A172 (cell line): ENCODE measurements at regions not wholly inside any gene's neighbourhood (a gene's known extent, or its start where the extent isn't known, plus 50 kb on each side); places are given as distances from the start of the nearest gene placed in this dataset.

Experiments used
- DNase-seq: peaks from one replicate; pipeline ENCODE4 v3.0.0-alpha.2; 2015; ENCODE audit warnings: low spot score

DNA sequence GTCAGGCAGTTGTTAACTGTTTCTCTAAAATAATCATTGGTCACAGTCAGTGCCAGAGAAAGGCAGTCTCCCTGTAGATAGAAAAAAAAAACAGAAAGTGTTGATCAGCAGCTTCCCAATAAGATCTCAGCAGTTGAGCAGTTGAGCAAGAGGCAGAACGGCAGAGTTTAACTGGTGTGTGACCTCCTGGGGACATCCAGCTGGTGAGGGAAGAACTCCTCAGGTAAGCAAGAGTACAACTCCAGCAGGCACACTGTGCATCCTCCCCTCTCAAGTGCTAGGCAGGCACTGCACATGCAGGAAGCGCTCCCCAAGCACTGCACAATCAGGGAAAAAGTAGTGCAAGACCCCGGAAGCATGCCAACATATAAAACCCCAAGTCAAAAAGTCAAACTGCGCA, 1287.2 kb downstream of the NSUN3 start:
- no peak for DNase-seq

DNA sequence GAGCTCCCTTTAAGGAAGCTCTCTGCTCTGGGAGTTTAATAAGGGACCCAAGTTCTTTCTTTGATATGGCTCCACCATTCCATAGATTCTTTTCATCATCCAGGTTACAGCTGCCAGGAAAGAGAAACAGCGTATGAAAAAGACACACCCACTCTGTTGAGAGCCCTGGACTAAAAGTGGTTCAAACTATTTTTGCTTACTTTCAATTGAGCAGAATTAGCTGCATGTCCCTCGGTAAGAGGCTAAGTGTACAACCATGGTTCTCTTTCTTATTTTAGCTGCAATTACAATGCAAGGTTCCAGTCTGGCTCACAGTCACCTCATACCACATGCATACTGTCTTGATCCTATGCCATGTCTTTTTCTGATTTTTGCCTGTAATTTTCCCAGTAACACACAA, 1288.3 kb downstream of the NSUN3 start:
- DNase-seq, result no peak

DNA sequence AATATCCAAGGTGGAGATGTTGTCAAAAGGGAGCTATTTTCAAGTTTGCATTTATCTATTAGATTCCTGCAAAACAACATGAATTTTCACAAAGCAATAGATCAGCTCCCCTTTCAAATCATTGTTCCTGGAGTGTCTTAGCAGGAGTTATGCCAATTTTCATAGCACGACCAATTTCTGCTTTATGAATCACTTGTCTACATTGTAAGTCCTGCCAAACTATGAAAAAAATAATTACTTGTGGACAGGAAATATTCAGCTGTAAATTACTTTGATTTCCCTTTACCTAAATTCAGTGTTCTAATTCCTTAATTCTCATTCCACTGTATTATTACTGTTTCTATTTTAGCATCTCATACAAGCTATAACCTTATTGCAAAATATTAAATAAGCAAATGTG, 1289.6 kb downstream of the NSUN3 start:
- no peak for DNase-seq

DNA sequence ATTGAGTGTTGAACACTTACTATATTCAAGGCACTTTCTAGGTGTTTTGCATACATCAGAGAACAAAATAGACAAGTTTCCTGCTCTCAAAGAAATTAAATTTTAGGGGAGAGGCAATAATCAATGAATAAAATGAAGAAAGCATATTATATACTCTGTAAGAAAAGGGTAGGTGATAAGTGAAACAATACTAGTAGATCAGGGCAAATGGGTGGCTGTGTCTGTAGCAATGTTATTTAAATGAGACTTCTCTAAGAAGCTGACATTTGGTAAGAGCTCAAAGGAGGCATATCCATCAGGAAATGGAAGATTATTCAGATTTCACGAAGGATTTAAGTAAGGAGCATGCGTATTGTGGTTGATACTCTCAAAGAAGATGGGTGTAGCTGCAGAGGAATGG, 1291.6 kb downstream of the NSUN3 start:
- no peak for DNase-seq

DNA sequence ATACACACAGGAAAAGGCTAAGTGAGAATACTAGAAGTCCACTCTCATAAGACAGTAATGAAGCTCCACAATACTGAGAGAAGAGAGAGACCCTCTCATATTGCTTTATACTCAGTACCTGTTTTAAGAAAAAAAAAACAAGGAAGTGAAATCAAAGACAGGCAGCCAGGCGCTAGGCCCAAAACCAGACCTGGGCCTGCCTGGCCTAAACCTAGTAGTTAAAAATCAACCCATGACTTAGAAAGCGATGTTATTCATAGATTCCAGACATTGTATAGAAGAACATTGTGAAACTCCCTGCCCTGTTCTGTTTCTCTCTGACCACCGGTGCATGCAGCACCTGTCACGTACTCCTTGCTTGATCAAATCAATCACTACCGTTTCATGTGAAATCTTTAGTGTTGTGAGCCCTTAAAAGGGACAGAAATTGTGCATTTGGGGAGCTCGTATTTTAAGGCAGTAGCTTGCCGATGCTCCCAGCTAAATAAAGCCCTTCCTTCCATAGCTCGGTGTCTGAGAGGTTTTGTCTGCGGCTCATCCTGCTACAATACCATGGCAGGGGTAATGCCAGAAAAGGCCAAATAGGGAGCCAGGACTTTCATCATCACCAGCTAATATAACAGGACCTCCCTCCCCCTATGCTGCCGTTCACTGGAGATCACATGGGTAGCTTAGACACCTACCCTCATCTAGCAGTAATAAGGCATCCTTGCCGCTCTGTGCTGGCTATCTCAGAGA, 1294.1 kb downstream of the NSUN3 start:
- no peak for DNase-seq

DNA sequence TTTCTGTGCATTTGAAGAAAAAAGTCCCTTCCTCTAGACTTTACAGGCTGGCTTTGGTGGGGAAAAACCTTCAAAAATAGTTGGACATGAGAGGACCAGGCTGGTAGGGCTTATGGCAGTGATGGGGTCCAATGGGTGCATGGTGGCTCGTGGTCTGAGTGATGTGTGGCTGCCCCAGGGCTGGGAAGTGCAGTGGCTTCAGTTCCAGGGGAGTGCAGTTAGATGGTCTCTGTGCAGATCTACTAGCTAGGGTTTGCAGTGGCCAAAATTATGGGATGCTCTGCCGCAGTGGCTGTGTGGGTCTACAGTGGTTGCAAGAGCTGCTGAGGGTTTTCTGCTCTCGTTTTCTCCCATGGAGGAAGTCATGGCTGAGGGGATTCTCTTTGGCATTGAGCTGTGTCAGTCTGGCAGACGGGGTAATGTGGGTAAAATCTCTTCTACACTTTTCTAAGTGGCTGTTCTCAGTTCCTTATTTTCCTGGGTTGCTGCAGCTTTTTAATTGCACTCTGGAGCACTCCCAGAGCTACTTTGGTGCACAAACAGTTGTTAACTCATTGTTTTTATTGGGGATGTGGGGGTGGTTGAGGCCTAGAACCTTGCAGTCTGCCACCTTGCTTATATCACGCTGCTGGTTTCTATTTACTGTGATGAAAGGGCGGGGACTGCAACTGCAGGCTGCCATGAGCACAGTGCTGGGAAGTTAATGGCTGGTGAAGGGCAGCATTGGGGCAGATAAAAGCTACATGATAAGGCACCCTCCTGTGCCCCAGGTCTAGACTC, 1324.6 kb downstream of the NSUN3 start:
- DNase-seq, result no peak

DNA sequence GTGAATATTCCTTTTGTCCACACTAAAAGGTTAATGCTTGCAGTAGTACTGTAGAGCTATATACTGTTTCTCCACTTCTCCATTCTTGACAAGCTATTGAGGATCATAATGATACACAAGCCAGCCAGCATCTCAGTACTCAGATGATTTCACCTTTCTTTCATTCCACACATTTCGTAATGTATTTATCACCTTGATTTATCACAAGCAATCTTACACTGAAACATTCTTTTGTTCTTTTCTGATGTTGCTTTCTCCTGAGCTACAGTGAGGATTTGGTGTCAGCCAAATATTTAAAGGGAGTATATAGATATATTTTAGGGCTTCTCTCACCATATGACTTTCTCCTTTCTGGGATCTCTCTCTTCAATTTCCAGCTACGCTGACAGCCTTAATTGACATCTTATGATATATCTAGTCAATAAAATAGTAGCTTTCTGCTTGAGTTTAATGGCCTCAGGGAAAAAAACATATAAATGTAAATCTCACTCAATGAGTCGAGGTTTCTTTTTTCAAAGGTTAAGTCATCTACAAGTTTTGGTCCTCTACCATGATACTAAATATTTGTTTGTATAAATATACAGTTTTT, 1327.0 kb downstream of the NSUN3 start:
- DNase-seq, result no peak

DNA sequence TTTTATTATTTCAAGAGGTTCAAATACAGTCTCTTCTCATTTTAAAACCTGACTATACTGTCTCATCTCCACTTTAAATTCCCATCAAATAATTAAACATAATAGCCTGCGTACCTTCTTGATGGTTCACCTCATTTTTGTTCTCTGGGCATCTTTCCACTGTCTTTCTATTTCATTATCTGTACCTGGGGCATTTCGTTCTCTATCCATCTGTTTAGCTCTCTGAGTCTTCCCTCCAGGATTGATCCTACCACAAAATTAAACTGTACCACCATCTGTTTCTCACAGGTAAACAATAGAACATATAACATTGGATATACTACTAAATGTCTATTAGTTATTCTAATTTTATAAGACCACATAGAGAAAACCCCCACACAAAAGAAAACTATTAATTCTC, 1331.4 kb downstream of the NSUN3 start:
- no peak for DNase-seq

DNA sequence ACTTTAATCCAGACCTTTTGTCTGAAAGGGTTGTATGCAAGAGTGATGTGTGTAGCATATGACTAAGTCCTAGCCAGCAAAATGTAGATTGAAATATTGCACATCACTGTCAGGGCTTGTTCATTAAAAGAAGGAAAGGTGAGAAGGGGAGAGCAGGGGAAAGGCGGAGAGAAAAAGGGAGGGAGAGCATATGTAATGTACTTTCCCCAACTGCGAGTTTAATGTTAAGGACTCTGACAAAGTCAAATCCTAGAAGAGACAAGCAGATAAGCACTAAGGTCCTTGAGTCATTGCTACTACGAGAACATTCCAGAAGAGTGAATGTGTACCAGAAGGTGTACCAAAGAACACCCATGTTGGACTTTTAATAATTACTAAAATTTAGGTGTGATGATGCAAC, 1336.7 kb downstream of the NSUN3 start:
- no peak for DNase-seq

DNA sequence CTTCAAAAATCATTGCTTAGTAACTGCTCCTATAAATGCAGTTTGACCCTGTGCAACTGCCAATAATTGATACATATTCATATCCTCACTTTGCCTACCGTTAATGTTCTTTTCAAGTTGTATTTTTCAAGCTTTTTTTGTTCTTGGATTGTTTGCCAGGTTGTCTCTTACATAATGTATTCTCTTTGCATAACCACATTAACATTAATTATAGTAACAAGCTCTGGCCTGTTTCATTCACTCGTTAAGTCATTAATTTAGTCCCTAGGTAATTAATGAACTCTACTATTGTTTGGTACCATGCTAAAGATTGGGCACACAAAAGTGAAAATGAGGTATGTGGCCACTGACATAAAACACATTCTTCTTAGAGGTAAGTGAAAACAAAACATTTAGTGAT, 1338.8 kb downstream of the NSUN3 start:
- no peak for DNase-seq

DNA sequence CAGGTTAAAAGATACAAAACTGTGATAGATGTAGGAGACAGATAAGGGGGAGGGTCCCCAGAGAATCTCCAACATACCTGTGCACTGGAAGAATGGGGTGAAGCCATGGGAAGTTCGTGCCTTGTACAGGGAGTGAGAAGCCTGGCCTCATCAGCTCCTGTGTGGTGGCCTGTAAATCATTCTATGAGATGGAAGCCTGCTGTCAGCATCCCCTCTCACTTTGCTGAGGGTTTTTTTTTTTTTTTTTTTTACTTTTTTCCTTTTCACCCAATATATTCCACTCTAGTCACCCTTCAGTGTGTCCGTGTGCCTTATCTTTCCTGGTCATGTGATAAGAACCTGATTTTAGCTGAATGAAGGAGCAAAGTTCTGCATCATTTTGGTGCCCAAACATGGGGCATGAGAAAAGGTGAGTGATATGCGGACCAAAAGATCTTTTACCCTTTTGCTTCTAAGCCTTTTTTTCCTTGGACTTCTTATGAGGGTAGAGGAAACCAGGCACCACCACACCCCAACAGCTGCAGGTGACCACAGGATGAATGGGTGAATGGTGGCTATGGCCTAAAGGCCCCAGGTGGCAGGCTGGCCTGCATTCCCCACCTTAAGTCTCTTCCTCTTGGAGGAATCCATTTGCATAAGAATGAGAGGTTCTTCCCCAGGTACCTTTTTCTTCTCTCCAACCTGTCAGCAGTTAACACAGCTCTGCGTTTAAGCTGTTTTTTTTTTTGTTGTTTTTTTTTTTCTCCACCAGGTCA, 1345.0 kb downstream of the NSUN3 start:
- DNase-seq, result no peak

DNA sequence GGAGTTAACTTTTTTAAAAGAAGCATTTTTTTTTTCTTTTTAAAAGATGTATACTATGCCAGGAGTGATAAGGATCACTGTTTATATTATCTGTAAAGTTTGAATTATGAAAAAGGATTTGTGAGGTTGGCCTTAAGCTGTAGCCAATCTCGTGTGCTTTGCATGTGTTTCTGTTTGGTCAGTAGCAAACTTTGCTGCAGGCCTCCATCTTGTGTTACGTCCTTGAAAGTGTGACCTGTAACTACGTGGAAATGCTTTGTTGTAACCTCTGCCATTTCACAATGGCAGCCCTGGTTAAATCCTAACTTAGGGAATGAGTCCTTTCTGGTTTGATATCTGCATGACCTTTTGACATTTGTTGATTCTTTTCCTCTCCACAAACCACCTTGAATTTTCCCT, 1345.6 kb downstream of the NSUN3 start:
- DNase-seq, result no peak

DNA sequence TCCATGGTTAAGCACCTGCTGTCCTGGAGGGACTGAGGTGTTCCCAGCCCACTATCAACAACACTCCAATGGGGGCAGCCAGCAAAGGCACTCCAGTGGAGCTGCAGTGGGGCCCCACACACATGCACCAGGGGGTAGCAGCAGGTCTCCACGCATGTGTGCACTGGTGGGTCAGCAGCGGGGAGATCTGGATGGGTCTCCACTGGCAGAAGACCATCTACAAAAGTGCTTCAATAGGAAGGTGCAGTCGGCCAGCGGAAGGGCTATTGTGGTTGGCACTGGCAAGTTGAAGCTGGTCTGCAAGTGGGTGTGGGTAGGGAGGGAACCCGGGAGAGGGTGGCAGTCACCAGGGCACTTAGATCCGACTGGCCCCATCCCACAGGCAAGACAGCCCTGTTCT, 1355.4 kb downstream of the NSUN3 start:
- no peak for DNase-seq

DNA sequence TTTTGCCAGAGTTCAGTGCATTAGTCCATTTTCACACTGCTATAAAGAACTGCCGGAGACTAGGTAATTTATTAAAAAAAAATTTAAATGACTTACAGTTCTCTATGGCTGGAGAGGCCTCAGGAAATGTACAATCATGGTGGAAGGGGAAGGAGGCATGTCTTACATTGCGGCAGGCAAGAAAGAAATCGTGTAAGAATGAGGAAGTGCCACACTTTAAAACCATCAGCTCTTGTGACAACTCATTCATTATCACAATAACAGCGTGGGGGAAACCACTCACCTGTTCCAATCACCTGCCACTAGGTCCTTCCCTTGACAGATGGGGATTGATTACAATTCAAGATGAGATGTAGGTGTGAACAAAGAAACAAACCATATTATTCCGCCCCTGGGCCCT, 1361.4 kb downstream of the NSUN3 start:
- no peak for DNase-seq

DNA sequence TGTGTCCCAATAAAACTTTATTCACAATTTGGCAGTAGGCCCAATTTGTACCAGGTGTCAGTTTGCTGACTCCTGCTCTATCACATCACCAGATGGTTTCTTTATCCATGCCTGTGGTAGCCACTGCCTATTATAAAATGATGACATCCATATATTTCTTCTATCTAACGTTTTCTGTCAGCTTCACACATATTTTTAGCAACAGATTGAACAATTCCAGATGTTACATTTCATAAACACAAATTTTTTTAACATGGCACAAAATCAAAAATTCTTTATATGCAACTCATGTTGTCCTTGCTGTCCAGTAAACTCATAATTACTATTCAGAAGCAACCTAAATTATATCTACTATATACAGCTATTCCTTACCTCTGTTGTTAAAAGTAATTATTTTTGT, 1371.6 kb downstream of the NSUN3 start:
- DNase-seq, result no peak

DNA sequence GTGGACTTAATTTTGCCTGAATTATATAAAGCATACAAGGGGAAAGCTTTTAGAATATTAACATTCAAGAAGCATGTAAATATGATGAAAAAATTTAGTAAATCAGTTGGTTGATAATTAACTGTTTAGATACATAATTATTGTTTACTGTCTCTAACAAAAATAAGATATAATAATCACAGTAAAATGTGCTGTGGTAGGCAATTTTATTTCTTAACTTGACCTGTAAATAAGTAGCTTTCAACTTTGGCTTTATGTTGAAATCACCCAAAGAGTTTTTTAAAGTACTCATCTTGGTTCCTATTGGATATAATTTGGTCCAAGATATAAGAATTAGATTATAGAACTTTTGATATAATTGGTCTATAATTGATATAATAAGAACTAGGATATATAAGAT, 1374.5 kb downstream of the NSUN3 start:
- no peak for DNase-seq

DNA sequence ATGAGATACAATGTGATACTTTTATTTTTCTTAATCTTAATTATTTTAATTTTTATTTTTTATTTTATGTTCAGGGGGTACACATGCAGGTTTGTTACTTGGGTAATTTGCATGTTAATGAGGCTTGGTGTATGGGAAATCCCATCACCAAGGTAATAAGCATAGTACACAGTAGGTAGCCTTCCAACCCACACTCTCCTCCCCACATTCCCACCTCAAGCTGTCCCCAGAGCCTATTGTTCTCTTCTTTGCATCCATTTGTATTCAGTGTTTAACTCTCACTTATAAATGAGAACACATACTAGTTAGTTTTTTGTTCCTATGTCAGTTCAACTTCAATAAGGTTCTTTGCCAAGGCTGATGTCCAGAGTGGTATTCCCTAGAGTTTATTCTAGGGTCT, 1375.4 kb downstream of the NSUN3 start:
- no peak for DNase-seq

DNA sequence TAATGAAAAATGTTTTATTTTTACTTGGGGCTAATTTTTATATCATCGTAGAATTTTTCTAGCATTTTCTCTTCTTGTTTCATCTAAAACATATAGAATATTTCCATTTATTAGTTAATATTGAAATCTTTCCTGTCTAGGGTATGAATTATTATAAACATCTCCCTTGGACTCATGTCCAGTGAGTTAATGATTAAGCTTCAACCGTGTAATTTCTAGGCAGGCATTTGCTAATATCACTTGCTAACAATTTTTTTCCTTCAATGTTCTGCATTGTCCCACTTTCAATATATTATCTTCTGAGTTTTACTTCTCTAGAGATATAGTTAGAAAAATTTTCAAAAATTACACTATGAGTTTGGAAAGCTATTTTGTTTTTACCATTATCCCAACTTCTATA, 1371.6 kb upstream of the EPHA6 start:
- no peak for DNase-seq

DNA sequence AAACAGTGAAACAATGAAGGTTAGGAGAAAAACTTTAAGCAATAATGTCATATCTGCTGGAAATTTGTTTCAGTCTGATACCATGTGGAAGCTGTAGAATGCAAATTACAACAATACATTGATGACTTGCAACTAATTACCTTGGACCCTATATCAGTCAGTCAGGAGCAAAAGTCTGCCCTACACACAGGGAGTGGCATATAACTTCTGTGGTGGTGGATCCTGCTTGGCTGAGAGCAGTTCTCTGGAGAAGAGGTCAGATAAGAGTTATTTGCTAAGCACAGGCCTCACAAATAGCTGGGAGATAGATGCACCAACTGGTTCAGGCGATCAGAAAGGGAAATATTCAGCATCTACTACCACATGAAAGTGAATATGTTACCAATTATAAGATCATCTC, 1364.6 kb upstream of the EPHA6 start:
- no peak for DNase-seq

DNA sequence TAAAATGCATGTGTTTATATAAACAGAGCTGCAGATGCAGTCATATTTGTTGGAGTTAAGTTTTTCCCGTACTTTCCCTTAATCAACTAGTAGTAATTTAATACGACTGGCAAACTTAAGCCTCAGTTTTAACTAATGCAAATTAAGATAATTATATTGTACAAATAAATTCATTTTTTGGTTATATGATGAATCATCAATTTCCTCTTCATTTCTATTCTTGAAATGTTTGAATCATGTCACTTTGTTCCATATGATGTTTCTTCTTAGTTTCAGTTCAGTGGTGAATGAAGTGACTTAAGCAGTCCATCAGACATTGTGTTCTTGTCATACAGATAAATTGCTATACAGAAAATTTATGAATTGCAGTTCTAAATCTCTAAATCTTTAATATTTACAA, 1361.2 kb upstream of the EPHA6 start:
- no peak for DNase-seq

DNA sequence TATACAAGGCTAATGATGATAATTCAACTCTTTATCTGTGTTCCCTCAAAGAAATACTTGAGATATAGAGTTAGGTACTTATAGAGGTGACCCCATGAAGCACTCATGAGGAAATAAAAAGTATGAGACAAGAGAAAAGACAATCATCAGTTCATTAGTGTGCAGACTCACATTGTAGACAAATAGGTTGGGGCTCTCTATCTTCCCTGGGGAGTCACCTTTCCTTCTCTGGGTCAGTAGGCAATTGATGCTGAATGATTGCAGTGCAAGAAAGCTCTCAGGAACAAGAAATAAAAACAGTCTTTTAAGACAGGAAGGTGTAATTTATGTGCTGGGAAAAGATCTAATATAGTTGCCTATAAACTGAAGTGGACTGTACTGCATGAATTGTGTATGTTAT, 1357.6 kb upstream of the EPHA6 start:
- no peak for DNase-seq

DNA sequence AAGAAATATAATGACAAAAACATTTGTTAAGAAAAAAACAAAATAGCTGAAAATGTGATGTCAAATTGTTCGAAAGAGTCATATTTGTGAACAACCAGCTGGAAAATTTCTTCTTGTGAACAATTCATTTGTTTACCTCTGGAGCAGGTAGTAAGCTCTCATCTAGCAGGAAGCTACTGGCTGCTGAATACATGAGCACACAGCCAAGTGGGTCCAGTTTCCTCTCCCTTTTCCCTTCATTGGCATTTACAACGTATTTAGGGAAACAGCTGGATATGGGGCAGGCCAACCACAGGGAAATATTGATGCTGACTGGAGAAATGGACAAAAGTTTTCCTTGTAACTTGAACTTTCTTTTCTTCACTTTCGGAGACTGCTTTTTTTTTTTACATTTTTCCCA, 1354.7 kb upstream of the EPHA6 start:
- DNase-seq, result no peak

DNA sequence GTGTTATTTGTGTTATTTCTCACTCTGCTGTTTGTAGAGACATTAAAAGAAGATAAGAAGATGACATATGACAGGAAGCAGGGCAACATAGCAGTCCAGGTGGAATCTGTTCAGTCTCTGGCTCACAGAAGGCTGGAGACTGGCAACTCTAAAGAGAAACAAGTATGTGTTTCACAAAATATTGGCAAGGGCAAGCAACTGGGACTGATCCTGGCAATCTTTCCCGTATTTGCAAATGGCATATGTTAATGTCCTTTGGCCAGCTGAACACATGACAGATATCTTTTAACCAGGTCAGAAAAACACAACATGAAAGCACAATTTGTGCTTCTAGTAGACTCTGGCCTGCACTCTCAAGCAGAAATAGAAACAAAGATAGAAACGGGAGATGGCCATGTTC, 1354.1 kb upstream of the EPHA6 start:
- DNase-seq, result no peak
